NCI-H1694 (cell line): ENCODE measurements at regions not wholly inside any gene's neighbourhood (a gene's known extent, or its start where the extent isn't known, plus 50 kb on each side); places are given as distances from the start of the nearest gene placed in this dataset.
A peak's percentile ranks its signal among the peaks of the same experiment; 100 is the strongest.

Experiments used
- DNase-seq: peaks from one replicate; lab custom pipeline; 2025; lab: John Stamatoyannopoulos, UW

- DNase-seq: no peak
Measured at GRCh38 chr20:52779125-52779524, 193.0 kb upstream of the TSHZ2 start.

GRCh38 chr20:52777171-52777570, 195.0 kb upstream of the TSHZ2 start:
- peak; percentile 17 for DNase-seq

GRCh38 chr20:52775786-52776185, 196.4 kb upstream of the TSHZ2 start:
- no peak for DNase-seq

GRCh38 chr20:52768694-52769093, 203.5 kb upstream of the TSHZ2 start:
- no peak for DNase-seq

GRCh38 chr20:52766645-52767435, 205.3 kb upstream of the TSHZ2 start:
- DNase-seq: no peak

- no peak for DNase-seq
Measured at GRCh38 chr20:52763321-52763853, 208.8 kb upstream of the TSHZ2 start.

- DNase-seq: no peak
Measured at GRCh38 chr20:52761867-52762266, 210.3 kb upstream of the TSHZ2 start.

GRCh38 chr20:52760791-52761190, 211.4 kb upstream of the TSHZ2 start:
- DNase-seq: no peak

GRCh38 chr20:52757411-52757810, 214.7 kb upstream of the TSHZ2 start:
- no peak for DNase-seq

GRCh38 chr20:52755744-52756143, 216.4 kb upstream of the TSHZ2 start:
- DNase-seq: no peak

- no peak for DNase-seq
Measured at GRCh38 chr20:52754366-52754765, 217.8 kb upstream of the TSHZ2 start.

GRCh38 chr20:52752023-52752422, 220.1 kb upstream of the TSHZ2 start:
- DNase-seq: no peak

GRCh38 chr20:52751571-52751970, 220.6 kb upstream of the TSHZ2 start:
- DNase-seq: no peak

- no peak for DNase-seq
Measured at GRCh38 chr20:52749938-52750337, 222.2 kb upstream of the TSHZ2 start.

GRCh38 chr20:52748990-52749389, 223.2 kb upstream of the TSHZ2 start:
- peak; percentile 57 for DNase-seq

- peak; percentile 86 for DNase-seq
Measured at GRCh38 chr20:52748285-52748932, 223.7 kb upstream of the TSHZ2 start.

- DNase-seq: peak; percentile 47
Measured at GRCh38 chr20:52747845-52748284, 224.3 kb upstream of the TSHZ2 start.

- peak; percentile 5 for DNase-seq
Measured at GRCh38 chr20:52746770-52747169, 225.4 kb upstream of the TSHZ2 start.

GRCh38 chr20:52746190-52746589, 226.0 kb upstream of the TSHZ2 start:
- DNase-seq: no peak

GRCh38 chr20:52744441-52744840, 227.7 kb upstream of the TSHZ2 start:
- no peak for DNase-seq

GRCh38 chr20:52738081-52738480, 234.1 kb upstream of the TSHZ2 start:
- DNase-seq: no peak

GRCh38 chr20:52736507-52736906, 235.7 kb upstream of the TSHZ2 start:
- no peak for DNase-seq

GRCh38 chr20:52731093-52731492, 241.1 kb upstream of the TSHZ2 start:
- no peak for DNase-seq
